D341Med (cell line): ENCODE measurements at regions not wholly inside any gene's neighbourhood (a gene's known extent, or its start where the extent isn't known, plus 50 kb on each side); places are given as distances from the start of the nearest gene placed in this dataset.
A peak's percentile ranks its signal among the peaks of the same experiment; 100 is the strongest.

Experiments
- DNase-seq: peaks from one replicate; pipeline ENCODE4 v3.0.0; 2012; ENCODE audit warnings: low spot score

- peak; percentile 26 for DNase-seq
Measured at GRCh38 chr3:13135811-13136321, 62.6 kb upstream of the IQSEC1 start.

- DNase-seq, result peak; percentile 18
Measured at GRCh38 chr3:13135251-13135810, 62.1 kb upstream of the IQSEC1 start.

DNA sequence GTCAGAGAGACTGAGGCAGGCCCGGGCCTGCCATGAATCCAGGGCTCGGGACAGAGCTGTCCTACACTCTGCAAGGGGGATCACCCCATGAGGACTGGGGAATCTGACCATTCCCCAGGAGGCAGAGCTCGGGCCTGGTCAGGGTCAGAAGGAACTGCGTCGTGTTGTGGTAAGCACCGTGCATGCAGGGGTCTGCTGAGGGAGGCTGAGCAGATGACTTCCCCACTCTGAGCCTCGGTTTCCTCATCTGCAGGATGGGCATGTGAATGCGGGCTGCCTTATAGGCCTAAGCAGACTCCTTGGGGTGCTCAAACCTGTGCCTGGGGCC is 61.6 kb upstream of the IQSEC1 start:
- DNase-seq, result peak; percentile 17

GRCh38 chr3:13134166-13134878 is 61.1 kb upstream of the IQSEC1 start:
- peak; percentile 19 for DNase-seq

DNA sequence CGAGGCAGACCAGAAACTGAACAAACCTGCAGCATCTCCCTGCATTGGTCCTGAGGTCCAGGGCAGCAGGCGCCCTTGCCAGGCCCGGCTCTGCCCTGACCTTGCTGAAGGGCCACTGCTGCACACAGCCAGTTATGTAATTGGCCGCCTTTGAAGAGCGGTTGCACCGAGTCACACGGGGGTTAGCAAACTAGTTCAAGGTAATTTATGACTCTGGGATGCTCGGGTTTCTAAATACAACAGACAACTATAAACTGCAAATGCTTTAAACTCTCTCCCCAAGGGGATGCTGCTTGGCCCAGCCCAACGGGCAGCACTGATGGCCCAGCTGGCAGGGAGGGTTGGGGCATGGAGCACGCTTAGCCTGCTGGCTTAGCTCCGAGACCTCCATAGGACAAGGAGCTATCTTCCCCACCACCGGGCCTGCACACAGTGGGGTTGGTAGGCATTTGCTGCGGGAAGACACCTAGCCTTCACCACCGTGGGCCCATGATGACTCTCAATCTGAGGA is 60.3 kb upstream of the IQSEC1 start:
- peak; percentile 21 for DNase-seq

DNA sequence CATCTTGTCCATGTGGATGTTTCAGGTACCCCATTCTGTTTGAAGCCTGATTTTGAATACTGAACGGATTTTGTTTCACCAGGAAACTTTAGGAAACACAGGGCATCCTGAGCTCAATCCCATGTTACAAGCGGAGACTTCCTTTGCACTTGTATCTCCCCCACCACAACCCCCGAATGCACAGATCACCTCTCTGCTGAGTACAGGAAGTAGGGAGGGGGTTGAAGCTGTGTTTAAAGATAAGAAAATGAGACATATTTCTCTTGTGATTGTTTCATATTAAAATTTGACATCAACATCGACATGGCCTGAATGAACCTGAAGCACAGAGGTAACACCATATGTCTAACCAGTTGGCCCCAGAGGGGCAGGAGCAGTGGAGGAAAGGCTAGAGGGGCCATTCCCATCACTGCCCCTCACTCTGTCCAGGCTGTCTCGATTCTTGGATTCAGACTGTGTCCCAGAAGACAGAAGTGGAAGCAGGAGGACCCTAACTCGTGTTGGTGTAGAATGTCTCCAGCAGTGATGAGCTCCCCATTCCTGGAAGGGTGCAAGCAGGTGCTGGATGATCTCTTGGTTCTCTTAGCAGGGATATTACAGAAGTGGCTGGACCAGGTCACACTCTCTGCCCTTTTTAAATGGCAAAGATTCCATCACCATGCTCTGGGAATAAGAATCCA is 59.6 kb upstream of the IQSEC1 start:
- peak; percentile 2 for DNase-seq

- peak; percentile 10 for DNase-seq
Measured at GRCh38 chr3:13132281-13132680, 59.1 kb upstream of the IQSEC1 start.

DNA sequence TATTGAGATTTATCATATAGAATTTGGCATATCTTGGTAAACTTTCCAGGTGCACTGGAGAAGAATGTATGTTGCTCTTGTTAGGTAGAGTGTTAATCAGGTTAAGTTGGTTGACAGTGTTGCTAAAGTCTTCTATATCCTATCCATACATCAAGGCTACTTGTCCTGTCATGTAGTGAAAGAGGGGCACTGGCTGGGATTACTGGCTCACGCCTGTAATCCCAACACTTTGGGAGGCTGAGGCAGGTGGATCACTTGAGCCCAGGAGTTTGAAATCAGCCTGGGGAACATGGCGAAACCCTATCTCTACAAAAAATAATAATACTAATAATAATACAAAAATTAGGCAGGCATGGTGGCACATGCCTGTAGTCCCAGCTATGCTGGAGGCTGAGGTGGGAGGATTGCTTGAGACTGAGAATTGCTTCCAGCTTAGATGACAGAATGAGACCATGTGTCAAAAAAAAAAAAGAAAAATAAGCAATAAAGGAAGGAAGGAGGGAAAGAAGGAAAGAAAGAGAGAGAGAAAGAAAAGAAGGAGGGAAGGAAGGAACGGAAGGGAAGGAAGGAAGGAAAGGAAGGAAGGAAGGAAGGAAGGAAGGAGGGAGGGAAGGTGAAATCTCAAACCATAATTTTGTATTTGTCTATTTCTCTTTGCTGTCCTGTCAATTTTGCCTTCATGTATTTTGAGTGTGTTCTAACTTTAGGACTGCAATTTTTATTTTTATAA is 57.4 kb upstream of the IQSEC1 start:
- DNase-seq, result no peak

DNA sequence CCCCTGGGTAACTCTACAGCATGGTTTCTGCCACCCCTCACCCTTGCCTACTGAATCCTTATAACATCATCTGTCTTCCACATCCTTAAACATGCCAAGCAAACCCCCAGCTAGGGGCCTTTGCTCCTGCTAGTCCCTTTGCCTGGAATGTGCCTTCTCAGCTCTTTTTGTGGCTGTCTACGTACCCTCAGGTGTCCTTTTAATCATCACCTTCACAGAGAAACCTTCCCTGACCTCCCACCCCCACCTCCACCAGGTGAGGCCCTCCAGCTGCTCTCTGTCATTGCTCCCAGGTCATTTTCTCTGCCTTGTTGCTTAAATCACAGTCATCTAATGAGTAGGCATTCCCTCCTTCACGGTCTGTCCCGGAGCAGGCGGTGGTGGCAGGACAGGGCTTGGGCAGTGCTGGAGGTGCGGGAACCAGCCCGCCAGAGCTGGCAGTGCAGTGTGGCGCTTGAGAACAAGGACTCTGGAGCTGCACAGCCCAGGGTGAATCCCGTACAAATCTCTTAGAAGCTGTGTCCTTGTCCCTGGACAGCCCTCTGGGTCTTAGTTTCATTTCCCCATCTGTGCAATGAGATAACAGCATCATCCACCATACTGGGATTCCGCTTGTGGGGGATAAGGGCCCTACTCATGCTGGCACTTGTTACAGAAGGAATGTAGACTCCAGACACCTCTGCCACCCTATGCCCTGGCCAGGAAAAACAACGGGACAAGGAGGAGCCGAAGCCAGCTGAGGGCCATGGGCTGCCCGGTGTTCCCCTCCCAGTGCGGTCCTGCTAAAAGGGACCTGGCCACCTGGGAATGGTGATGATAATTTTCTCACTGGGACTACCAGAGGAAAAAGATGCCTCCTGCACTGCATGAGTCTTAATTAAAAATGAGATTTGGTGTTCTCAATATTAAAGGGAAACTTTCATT is 52.1 kb upstream of the IQSEC1 start:
- DNase-seq, result no peak

DNA sequence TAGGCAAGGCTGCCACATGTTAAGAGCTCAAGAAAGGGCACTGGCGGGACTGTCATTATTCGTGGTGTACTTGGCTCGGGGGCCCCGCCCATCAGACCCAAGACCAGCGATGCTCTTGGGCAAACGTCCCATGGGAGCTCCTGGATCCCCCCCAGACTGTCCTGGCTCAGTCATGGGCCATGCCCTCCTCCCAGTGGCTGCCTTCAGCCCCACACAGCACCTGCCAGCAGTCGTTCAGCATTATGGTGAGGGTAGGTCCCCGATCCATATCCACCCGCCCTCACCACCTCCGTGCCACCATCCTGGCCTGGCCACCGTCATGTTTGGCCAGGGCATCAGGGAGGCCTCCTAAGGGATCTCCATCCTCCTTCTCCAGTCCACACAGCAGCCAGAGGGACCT is 51.4 kb upstream of the IQSEC1 start:
- DNase-seq, result no peak

DNA sequence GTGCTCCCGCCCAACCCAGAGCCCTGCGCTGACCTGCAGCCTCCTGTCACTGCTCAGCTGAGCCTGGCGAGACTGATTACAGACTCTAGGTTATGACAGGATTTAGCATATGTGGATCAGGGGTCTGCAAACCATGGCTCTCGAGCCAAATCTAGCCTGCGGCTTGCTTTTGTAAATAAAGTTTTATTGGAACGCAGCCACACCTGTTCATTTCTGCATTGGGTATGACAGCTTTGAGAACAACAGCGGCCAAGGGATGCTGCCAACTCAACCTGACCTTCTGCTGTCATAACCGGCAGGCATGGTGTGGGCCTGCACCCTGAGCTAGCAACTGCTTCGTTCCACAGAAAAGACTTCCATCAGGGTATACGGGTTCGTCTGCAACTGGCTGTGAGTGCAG is 50.5 kb upstream of the IQSEC1 start:
- no peak for DNase-seq

DNA sequence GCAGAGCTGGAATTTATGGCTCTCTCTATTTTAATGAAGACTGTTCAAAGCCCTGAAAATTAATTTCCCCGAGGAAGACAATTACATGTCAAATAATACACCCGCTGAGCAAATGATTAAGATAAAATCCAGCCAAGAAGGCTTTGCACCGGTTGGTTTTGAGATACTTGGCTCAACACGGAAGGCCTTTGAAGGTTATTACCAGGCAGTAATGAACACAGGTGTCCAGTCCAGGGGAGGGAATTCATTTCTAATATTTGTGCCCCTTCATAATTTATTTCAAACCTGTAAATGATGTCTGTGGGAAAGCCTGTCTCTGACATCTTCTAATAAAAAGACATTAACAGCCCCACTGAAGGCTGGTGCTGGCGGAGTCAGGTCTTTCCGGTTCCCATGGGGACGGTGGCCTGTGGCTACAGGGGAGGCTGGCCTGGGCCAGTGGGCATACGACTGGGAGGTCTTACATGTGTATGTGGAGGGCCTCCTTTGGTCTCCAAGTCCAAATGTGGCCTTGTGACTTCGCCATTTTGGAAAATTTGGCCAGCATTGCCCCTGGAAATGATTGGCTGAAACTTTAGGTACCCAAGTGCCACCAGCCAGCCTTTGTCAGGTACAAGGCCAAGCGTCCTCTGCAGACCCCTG is 49.9 kb upstream of the IQSEC1 start:
- DNase-seq, result no peak
